Hematopoietic multipotent progenitor cell treated with erythropoietin and hydrocortisone succinate and interleukin-3 and kit ligand, for 15 days (in vitro differentiated cells): ENCODE measurements at regions not wholly inside any gene's neighbourhood (a gene's known extent, or its start where the extent isn't known, plus 50 kb on each side); places are given as distances from the start of the nearest gene placed in this dataset.
"Not testable (repeated sequence)": the region's sequence is repeated elsewhere in the genome, so short reads cannot be mapped to it uniquely, and the experiment has no call there.

Experiments
- DNase-seq: peaks from one replicate; pipeline ENCODE4 v3.0.0-alpha.2; 2015; ENCODE audit warnings: low spot score

GRCh38 chr5:67934976-67935375, 280.6 kb upstream of the PIK3R1 start:
- DNase-seq = no peak

- DNase-seq = no peak
These were observed 290.0 kb upstream of the PIK3R1 start for GRCh38 chr5:67925511-67925910.

DNA sequence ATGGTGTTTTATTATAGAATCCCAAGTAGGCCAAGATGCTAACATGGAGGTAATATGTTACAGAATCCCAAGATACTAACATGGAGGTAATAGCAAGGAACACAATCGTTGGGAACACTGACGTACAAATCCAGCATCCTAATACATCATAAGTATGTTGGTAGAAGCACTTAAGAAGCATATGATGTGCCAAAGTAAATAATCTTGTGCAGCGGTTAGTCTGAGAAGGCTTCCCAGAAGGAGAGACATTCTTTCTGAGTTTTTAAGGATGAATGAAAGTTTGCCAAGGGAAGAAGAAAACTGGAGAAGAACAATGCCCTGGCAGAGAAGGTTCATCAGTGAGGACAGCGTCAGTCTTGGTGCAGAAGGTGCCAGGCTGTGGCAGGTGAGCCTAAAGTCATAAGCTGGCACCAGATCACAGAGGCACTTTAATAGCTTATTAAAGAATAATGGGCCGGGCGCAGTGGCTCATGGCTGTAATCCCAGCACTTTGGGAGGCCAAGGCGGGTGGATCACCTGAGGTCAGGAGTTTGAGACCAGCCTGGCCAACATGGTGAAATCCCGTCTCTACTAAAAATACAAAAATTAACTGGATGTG, 294.5 kb upstream of the PIK3R1 start:
- no peak for DNase-seq

DNA sequence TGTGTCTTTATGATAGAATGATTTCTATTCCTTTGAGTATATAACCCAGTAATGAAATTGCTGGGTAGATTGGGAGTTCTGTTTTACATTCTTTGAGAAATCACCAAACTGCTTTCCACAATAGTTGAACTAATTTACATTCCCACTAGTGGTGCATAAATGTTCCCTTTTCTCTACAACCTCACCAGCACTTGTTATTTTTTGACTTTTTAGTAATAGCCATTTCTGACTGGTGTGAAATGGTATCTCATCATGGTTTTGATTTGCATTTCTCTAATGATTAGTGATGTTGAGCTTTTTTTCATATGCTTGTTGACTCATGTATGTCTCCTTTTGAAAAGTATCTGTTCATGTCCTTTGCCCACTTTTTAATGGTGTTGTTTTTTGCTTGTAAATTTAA, 296.0 kb upstream of the PIK3R1 start:
- DNase-seq = not testable (repeated sequence)

GRCh38 chr5:67917561-67917960, 298.0 kb upstream of the PIK3R1 start:
- no peak for DNase-seq

GRCh38 chr5:67910546-67910945, 305.0 kb upstream of the PIK3R1 start:
- DNase-seq = no peak

DNA sequence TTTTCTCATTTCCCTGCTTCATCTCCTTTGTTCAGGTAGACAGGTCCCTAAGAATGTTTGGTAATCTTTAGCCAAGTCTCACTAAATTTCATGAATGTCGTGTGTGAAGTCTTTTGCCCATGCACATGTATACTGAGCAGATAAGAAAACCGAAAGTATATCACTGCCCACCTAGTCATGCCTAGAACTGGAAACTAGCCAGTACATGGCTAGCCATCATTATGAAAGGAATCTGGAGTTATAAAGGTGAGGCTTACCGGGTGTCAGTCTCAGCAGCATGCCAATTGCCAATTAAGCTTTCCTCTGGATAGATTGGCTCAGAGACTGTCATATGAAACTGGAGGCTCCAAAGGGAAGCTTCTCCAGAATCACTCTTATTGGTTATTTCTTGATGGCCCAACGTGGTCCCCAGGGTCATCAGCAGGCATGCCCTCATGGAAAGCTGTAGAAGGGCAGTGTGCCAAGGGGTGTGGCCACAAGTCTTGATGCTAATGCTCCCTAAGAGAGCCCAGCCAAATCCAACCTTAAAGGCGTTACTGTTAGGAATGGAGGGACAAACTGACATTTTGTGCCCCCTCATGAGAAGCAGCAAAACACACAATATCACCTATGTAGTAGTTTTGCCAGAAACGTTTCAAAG, 307.3 kb upstream of the PIK3R1 start:
- DNase-seq = no peak

GRCh38 chr5:67904366-67904765, 311.2 kb upstream of the PIK3R1 start:
- DNase-seq = no peak

DNA sequence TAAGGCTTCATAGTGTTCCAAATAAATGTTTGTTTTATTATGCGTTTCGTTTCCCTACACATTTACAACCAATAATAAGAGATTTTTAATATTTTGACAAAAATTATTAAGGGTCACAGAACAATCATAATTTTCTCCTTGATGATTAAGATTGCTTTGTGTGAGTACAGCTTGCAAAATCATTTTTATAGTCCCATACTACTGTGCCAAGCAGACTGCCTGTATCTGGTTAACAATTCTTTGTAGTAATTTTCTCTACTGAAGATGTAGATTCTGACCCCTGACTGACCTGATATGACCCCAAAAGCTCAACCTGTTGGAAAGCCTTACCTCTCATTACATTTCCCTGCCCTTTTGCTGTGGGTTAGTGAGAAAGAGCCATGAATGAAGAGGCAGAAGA, 311.9 kb upstream of the PIK3R1 start:
- DNase-seq = no peak

GRCh38 chr5:67903121-67903520, 312.4 kb upstream of the PIK3R1 start:
- no peak for DNase-seq

- no peak for DNase-seq
These were observed 313.1 kb upstream of the PIK3R1 start for GRCh38 chr5:67902497-67902830.

DNA sequence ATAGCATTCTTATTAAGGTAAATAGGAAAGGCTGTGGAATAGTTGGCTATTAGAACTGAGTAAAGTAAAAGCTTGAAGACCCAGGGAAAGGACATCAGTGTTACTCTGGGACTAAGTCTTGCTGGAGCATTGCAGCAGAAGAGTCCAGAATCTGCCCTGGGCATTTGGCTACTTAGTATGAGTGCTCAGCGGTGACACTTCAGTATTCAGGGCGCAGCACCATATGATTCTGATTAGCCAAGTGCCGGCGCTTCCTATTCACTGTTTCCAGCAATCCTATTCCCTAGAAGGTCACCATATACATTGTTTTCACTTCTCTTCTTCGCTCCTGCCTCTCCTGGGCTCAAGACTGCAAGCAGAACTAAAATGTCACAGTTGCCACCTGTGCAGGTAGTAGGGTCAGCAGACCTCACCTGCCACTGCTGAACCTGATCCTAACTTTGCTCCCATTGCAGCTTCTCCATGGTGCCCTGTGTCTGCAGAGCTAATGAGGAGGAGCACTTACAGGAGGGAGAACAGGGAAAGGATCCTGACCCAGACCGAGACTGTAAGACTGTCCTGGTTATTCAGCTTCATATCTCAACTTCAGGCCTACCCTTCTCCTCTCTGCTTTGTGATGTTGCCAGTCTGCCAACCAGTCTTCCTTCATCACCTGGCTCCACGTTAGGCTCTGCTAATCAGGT, 313.6 kb upstream of the PIK3R1 start:
- DNase-seq = no peak

DNA sequence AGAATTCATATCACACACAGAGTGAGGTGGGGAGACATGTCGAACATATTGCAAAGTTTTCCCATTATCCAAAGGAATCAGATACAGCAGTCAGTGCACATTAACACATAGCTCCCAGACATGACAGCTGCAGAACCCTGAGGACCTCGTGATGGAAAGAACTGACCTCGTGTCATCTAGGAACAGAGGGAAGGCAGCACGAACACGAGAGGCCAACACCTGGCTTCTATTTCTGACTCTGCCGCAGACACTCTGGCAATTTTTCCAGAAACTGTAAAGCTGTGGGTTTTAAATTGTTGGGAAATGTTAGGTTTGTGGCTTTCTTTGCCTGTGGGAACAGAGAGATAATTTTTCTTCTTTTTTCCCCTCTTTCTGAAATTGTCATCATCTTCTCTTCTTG, 315.0 kb upstream of the PIK3R1 start:
- DNase-seq = no peak

- no peak for DNase-seq
These were observed 317.6 kb upstream of the PIK3R1 start for GRCh38 chr5:67897980-67898379.

DNA sequence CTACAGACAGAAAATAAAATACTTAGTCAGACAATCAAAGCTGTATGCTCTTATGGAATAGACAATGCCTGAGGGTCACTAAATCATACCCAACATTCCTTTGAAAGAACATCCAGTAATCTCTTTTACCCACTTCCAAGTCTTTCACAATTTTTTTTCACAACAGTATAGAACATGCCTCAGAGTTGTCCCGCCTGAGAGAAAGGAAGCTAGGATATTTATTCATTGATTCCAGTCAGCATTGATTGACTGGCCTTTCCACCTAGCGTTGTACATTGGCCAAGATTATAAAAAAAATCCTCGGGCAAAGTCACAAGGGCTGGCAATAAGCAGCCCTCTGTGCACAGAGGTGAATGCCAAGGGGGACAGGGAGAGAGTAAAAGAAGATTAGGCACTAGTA, 318.1 kb upstream of the PIK3R1 start:
- no peak for DNase-seq

- DNase-seq = no peak
These were observed 318.6 kb upstream of the PIK3R1 start for GRCh38 chr5:67896930-67897313.

DNA sequence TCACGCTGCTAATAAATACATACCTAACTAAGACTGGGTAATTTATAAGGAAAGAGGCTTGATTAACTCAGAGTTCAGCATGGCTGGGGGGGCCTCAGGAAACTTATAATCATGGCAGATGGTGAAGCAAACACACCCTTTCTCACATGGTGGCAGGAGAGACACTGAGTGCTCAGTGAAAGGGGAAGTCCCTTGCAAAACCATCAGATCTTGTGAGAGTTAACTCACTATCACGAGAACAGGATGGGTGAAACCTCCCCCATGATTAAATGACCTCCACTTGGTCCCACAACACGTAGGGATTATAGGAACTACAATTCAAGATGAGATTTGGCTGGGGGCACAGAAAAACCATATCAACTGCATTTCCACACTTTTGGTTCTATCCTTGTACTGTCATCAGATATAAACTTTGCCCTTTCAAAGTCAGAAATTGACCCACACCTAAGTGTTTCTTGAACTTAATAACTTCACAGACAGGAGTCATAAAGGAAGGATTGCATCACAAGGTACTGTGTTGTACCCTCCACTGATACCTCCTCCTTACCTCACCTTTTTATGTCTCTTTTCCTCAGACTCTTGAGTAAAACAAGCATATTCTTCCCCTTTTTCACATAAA, 319.1 kb upstream of the PIK3R1 start:
- no peak for DNase-seq

DNA sequence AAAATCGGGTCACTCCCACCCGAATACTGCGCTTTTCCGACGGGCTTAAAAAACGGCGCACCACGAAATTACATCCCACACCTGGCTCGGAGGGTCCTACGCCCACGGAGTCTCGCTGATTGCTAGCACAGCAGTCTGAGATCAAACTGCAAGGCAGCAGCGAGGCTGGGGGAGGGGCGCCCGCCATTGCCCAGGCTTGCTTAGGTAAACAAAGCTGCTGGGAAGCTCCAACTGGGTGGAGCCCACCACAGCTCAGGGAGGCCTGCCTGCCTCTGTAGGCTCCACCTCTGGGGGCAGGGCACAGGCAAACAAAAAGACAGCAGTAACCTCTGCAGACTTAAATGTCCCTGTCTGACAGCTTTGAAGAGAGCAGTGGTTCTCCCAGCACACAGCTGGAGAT, 325.7 kb upstream of the PIK3R1 start:
- DNase-seq = not testable (repeated sequence)

DNA sequence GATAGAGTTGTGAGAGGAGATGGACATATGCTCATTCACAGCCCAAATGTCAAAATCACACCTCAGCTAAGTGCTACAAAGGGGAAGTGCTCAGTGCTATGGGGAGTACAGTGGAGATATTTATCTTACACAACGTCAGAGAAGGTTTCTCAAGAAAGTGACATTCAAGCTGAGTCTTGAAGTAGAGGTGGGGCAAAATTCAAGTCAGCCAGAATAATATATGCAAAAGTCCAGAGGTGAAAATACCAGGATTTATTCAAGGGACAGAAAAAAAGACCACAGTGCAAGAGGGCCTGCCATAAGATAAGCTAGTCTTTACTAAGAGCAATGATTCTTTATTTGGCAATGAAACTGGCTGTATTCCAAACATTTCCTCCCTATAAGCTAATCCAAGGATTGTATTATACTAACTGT, 327.8 kb upstream of the PIK3R1 start:
- DNase-seq = no peak

- no peak for DNase-seq
These were observed 328.8 kb upstream of the PIK3R1 start for GRCh38 chr5:67886761-67887160.

DNA sequence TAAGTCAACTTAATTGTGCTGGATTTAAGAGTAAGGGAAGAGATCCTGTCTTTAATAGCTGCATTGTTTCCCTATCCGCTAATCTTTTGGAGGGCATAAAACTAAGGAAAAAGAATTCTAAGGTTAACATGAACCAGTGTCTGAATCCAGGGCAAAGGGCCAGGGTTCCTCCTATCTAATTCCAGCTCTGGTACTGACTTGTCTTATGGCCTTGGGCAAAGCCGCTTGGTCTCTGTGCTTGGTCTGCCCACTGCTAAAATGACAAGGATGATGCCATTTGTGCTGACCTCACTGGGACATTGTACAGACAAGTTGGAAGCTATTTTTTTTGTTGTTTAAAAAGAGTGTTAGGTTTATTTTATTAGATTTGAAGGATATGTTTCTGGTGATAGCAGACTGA, 334.7 kb upstream of the PIK3R1 start:
- no peak for DNase-seq

GRCh38 chr5:67880511-67880805, 335.1 kb upstream of the PIK3R1 start:
- DNase-seq = no peak

- DNase-seq = no peak
These were observed 335.7 kb upstream of the PIK3R1 start for GRCh38 chr5:67879620-67880510.
